Erythroblast (primary cell): ENCODE measurements at regions not wholly inside any gene's neighbourhood (a gene's known extent, or its start where the extent isn't known, plus 50 kb on each side); places are given as distances from the start of the nearest gene placed in this dataset.

Source experiments
- GATA1 ChIP-seq: IDR thresholded peaks from 2 replicates; pipeline ENCODE4 v1.6.1; 2011; ENCODE audit warnings: low read depth, mild to moderate bottlenecking, control low read depth, low read length, moderate library complexity
- POLR2A ChIP-seq: IDR thresholded peaks from 2 replicates; pipeline ENCODE4 v1.6.1; 2011; ENCODE audit warnings: mild to moderate bottlenecking, low read length

- TF ChIP-seq POLR2A (no peak), GATA1 (no peak)
These were observed 51.1 kb upstream of the ROPN1 start for GRCh38 chr3:124043023-124043422.
